IgD-negative memory B cell (primary cell): ENCODE measurements at regions not wholly inside any gene's neighbourhood (a gene's known extent, or its start where the extent isn't known, plus 50 kb on each side); places are given as distances from the start of the nearest gene placed in this dataset.

Experiments used
- H3K27ac Mint-ChIP-seq, 3 donors: one replicate each; pipeline ENCODE4 v1.8.0; 2020 to 2022; ENCODE audit warnings: mild to moderate bottlenecking in 3 of 3, mixed read lengths in 3 of 3, moderate library complexity in 1 of 3
- H3K27me3 Mint-ChIP-seq: one replicate; pipeline ENCODE4 v1.8.0; 2021; ENCODE audit warnings: mixed read lengths
- H3K36me3 Mint-ChIP-seq: one replicate; pipeline ENCODE4 v1.8.0; 2020; ENCODE audit warnings: mild to moderate bottlenecking, mixed read lengths
- H3K4me1 Mint-ChIP-seq, 3 donors: one replicate each; pipeline ENCODE4 v1.8.0; 2020 to 2022; ENCODE audit warnings: mixed read lengths in 3 of 3, mild to moderate bottlenecking in 1 of 3
- H3K4me3 Mint-ChIP-seq, 4 donors: one replicate each; pipeline ENCODE4 v1.8.0; 2020 to 2022; ENCODE audit warnings: mild to moderate bottlenecking in 4 of 4, mixed read lengths in 4 of 4, moderate library complexity in 3 of 4
- H3K9me3 Mint-ChIP-seq, 3 donors: one replicate each; pipeline ENCODE4 v1.8.0; 2020 to 2021; ENCODE audit warnings: mixed read lengths in 3 of 3, mild to moderate bottlenecking in 1 of 3

GRCh38 chr12:30428098-30428497, 267.6 kb downstream of the IPO8 start:
- no peaks in the 10 kb centered on the region for H3K27me3 Mint-ChIP-seq
- no peak overlapping the region for H3K27ac Mint-ChIP-seq
- H3K4me3 Mint-ChIP-seq: no peak overlapping the region
- H3K4me1 Mint-ChIP-seq: no peaks in the 10 kb centered on the region
- H3K9me3 Mint-ChIP-seq: peaks cover 5 to 11% (median 5%) of the 10 kb centered on the region in 3 donors
- no peaks in the 10 kb centered on the region for H3K36me3 Mint-ChIP-seq

GRCh38 chr12:30427555-30427954, 268.1 kb downstream of the IPO8 start:
- no peaks in the 10 kb centered on the region for H3K36me3 Mint-ChIP-seq
- peaks cover 5 to 17% (median 7%) of the 10 kb centered on the region in 3 donors for H3K9me3 Mint-ChIP-seq
- no peaks in the 10 kb centered on the region for H3K4me1 Mint-ChIP-seq
- no peak overlapping the region for H3K4me3 Mint-ChIP-seq
- H3K27ac Mint-ChIP-seq: no peak overlapping the region
- no peaks in the 10 kb centered on the region for H3K27me3 Mint-ChIP-seq

DNA sequence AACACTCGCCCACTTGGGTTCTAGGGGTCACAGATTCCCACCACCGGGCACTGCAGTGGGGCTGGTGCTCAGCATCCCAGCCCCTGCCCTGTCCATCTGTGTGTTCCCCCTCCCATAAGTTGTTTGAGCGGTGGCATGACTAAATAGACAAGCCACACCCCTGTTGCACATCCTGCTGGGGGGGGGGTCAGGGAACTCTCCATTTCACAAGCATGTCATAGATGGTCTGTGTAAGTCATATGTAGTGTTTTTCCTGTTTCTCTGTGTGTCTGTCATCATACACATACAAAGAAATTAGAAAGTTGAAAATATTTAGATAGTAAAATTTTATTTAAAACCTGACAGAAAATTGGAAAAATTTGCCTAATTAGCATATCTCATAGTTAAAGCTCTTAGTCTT, 270.2 kb downstream of the IPO8 start:
- no peak overlapping the region for H3K27ac Mint-ChIP-seq
- H3K36me3 Mint-ChIP-seq: no peaks in the 10 kb centered on the region

DNA sequence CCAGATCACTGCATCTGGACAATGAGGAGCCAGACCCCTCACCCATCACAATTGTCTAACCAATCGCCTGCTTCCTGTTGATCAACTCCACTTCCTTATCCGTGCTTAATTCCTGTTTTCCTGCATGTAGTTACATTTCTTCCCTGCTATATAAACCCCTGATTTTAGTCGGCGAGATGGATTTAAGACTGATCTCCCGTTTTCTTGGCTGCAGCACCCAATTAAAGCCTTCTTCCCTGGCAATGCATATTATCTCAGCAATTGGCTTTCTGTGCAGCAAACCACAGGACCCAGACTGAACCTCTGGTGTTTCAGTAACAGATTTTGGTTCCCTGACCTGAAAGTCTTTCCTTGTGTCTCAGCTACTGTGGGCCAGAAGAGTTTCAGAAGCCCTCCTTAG, 272.3 kb downstream of the IPO8 start:
- peaks cover 4 to 17% (median 5%) of the 10 kb centered on the region in 3 donors for H3K9me3 Mint-ChIP-seq
- no peaks in the 10 kb centered on the region for H3K27me3 Mint-ChIP-seq
- no peaks in the 10 kb centered on the region for H3K4me1 Mint-ChIP-seq
- no peak overlapping the region for H3K4me3 Mint-ChIP-seq
- H3K27ac Mint-ChIP-seq: no peak overlapping the region
- no peaks in the 10 kb centered on the region for H3K36me3 Mint-ChIP-seq

More for the DNA sequence above, 270.2 kb downstream of the IPO8 start:
- Mint-ChIP-seq H3K27me3 (no peaks in the 10 kb centered on the region), H3K4me3 (no peak overlapping the region), H3K4me1 (no peaks in the 10 kb centered on the region), H3K9me3 (peaks cover 4 to 17% (median 5%) of the 10 kb centered on the region in 3 donors)

GRCh38 chr12:30422844-30423243, 272.8 kb downstream of the IPO8 start:
- Mint-ChIP-seq H3K27me3 (no peaks in the 10 kb centered on the region), H3K36me3 (no peaks in the 10 kb centered on the region), H3K27ac (peak overlapping the region in 1 of 3 donors; percentile 65), H3K9me3 (peaks cover 4 to 17% (median 6%) of the 10 kb centered on the region in 3 donors), H3K4me3 (no peak overlapping the region), H3K4me1 (no peaks in the 10 kb centered on the region)

DNA sequence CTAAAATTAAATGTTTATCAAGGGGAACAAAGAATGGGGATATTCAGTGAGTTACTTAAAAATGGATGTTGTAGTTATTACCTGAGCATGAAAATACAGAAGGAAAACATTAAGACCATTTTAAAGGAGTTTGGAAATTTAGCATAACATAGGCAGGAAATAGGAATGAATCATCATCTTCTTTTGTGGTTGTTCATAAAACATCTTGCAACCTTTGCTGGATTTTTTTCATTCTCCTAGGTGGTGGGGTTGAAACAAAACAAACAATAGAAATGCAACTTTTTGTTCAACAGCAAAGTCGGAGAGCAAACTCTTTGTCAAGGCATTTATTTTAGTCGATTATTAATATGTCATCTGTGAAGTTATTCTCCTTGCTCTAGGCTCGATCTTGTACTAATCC, 275.1 kb downstream of the IPO8 start:
- Mint-ChIP-seq H3K4me3 (no peak overlapping the region), H3K27ac (no peak overlapping the region), H3K9me3 (peaks cover 4 to 17% (median 6%) of the 10 kb centered on the region in 3 donors), H3K27me3 (no peaks in the 10 kb centered on the region), H3K36me3 (no peaks in the 10 kb centered on the region), H3K4me1 (no peaks in the 10 kb centered on the region)

DNA sequence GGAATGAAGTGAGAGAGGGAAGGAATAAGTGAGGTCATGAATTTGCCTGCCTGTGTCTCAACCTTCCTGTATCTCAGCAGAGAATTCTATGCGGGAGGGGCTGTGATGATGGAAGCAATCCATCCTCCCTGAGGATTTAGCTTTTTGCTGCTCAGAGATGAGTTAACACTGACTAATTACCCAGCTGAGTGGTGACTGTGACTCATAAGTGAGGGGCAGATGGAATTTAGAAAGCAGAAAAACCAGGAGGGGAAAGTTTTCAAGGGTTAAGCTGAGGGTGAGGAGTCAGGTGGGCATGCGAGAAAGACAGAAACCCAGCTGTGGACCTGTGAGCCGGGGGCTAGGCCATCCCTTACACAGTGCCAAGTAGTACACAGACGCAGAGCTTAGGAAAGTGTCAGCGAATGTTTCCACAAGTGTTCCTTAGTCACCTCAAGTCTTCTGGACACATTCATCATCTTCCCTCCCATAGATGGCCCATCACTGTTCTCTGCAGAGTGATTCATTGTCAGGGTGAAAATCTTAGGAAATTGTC, 277.9 kb downstream of the IPO8 start:
- peaks cover under 1 to 2% (median 1%) of the 10 kb centered on the region in 3 donors for H3K9me3 Mint-ChIP-seq
- no peaks in the 10 kb centered on the region for H3K4me1 Mint-ChIP-seq
- no peaks in the 10 kb centered on the region for H3K36me3 Mint-ChIP-seq
- H3K4me3 Mint-ChIP-seq: no peak overlapping the region
- no peak overlapping the region for H3K27ac Mint-ChIP-seq
- no peaks in the 10 kb centered on the region for H3K27me3 Mint-ChIP-seq

DNA sequence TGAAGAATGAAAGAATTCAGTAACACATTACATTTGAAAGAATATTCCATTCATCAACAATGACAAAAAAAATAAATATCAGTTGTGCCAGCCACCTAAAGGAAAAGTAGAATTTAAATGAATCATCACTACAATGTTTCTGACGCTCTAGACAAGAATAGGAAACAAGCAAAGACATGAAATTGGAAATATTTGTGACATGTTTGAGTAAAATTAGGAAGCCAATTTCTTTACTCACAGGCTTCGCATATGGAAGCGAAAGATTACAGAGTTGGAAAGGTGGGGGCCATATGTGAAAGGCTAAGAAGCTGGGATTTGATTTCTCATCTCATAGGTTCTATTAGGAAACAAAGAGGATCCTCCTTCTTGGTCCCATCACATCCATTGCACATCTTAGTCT, 279.0 kb downstream of the IPO8 start:
- Mint-ChIP-seq H3K4me1 (no peaks in the 10 kb centered on the region), H3K27ac (no peak overlapping the region), H3K9me3 (peaks cover 0 to 1% (median 0%) of the 10 kb centered on the region in 3 donors), H3K4me3 (no peak overlapping the region), H3K27me3 (no peaks in the 10 kb centered on the region), H3K36me3 (no peaks in the 10 kb centered on the region)

GRCh38 chr12:30415777-30416176, 279.9 kb downstream of the IPO8 start:
- no peak overlapping the region for H3K27ac Mint-ChIP-seq
- H3K27me3 Mint-ChIP-seq: no peaks in the 10 kb centered on the region
- no peaks in the 10 kb centered on the region for H3K4me1 Mint-ChIP-seq
- H3K4me3 Mint-ChIP-seq: no peak overlapping the region
- H3K36me3 Mint-ChIP-seq: no peaks in the 10 kb centered on the region
- peaks cover 0 to 1% (median 0%) of the 10 kb centered on the region in 3 donors for H3K9me3 Mint-ChIP-seq

DNA sequence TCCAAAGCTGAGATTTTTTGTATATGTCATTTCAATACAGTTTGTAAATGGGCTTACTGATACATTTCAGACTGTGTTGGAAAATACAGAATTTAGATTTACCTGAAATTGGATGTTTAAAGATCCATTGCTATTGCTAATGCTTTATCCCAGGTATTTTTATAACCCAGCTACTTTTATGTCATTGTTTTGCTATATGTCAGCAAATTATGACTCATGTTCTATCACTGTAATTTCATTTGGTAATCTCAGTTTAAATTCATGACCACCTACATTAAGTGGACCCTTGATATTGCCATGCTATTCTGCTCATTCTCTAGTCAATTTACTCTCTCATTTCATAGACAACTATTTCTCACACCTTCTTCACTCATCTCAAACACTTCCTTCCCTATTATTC, 281.2 kb downstream of the IPO8 start:
- Mint-ChIP-seq H3K9me3 (peaks cover 0 to 3% (median 2%) of the 10 kb centered on the region in 3 donors), H3K4me3 (no peak overlapping the region), H3K27ac (no peak overlapping the region), H3K4me1 (no peaks in the 10 kb centered on the region), H3K27me3 (no peaks in the 10 kb centered on the region), H3K36me3 (no peaks in the 10 kb centered on the region)

DNA sequence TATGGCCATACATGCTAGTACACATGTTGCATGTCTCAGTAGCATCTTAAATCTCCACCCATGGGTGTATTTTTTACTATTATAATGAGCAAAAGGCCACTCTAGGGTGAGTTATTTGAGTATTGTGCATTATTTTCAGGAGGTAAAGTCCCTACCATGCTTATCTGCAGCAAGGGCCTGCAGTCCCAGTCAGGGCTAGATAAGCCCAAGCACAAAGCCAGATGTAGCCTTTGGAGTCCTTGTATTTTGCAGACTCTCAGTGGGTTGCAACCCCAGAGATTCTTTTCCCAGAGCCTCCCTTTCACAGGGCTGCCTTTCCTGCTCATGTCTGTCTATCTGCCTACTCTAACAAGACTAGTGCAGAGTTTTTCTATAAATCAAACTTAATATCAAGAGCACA, 295.3 kb downstream of the IPO8 start:
- H3K27me3 Mint-ChIP-seq: no peaks in the 10 kb centered on the region
- H3K36me3 Mint-ChIP-seq: no peaks in the 10 kb centered on the region

DNA sequence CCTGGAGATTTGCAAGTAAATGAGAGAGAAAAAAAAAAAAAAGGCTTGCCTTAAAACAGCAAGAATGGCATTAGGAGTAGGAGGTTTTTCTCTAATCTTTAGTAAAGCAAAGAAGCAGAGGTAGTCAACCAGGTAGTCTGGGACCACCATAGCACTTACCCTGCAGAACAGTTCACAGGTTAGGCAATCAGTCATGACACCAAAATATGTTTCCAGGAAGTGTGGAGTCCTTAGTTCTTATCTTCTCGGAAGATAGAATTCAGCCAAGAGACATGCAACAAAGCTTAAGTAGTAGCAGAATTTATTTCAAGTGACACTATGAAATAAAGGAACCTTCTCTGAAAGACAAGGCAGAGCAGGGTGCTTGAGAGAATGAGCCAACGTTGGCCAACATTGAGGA, 295.8 kb downstream of the IPO8 start:
- Mint-ChIP-seq H3K9me3 (peaks cover 0 to 13% (median 3%) of the 10 kb centered on the region in 3 donors), H3K4me1 (no peaks in the 10 kb centered on the region), H3K36me3 (no peaks in the 10 kb centered on the region), H3K27ac (no peak overlapping the region), H3K27me3 (no peaks in the 10 kb centered on the region), H3K4me3 (no peak overlapping the region)

More for the DNA sequence above, 295.3 kb downstream of the IPO8 start:
- peaks cover 0 to 13% (median 3%) of the 10 kb centered on the region in 3 donors for H3K9me3 Mint-ChIP-seq
- H3K4me1 Mint-ChIP-seq: no peaks in the 10 kb centered on the region
- H3K27ac Mint-ChIP-seq: no peak overlapping the region
- H3K4me3 Mint-ChIP-seq: no peak overlapping the region

DNA sequence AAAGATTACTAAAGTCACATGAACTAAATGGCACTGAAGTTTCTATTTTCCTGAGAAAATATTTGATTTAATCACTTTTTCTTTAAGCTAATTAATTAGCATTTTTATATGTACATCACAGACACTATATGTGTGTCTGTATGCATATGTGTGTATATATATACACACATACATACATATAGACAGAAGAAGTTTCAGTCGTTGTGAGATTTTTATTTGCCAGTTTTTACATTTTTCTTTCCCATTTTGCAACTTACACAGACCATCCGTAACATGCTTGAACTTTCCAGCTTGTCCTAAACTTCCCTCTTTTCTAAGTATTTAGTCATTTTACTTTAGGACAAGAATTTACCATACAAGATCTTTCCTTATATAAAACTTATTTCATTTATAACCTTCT, 299.1 kb downstream of the IPO8 start:
- H3K4me1 Mint-ChIP-seq: no peaks in the 10 kb centered on the region
- peaks cover 0 to 3% (median under 1%) of the 10 kb centered on the region in 3 donors for H3K9me3 Mint-ChIP-seq
- H3K4me3 Mint-ChIP-seq: no peak overlapping the region
- H3K36me3 Mint-ChIP-seq: no peaks in the 10 kb centered on the region
- H3K27me3 Mint-ChIP-seq: no peaks in the 10 kb centered on the region
- H3K27ac Mint-ChIP-seq: no peak overlapping the region

DNA sequence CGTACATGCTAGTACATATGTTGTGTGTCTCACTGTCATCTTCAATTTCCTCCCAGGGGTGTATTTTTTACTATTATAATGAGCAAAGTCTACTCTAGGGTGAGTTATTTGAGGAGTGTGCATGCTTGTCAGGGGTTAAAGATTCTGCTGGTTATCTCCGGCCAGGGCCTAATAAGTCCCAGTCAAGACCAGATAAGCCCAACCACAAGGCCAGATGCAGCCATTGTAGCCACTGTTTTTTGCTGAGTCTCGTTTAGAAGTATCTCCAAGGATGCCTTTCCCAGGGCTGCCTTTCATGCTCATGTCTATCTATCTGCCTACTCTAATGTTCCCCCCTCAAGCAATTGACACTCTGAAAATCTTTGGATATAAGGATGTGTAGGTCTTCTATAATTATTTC, 300.5 kb downstream of the IPO8 start:
- no peaks in the 10 kb centered on the region for H3K27me3 Mint-ChIP-seq
- no peak overlapping the region for H3K4me3 Mint-ChIP-seq
- no peak overlapping the region for H3K27ac Mint-ChIP-seq
- H3K4me1 Mint-ChIP-seq: no peaks in the 10 kb centered on the region
- peaks cover 3 to 6% (median 4%) of the 10 kb centered on the region in 3 donors for H3K9me3 Mint-ChIP-seq
- peaks cover 2% of the 10 kb centered on the region for H3K36me3 Mint-ChIP-seq

GRCh38 chr12:30391766-30392366, 303.8 kb downstream of the IPO8 start:
- Mint-ChIP-seq H3K27ac (no peak overlapping the region), H3K4me3 (no peak overlapping the region), H3K36me3 (peaks cover 2% of the 10 kb centered on the region), H3K4me1 (no peaks in the 10 kb centered on the region), H3K27me3 (no peaks in the 10 kb centered on the region), H3K9me3 (peaks cover 6 to 10% (median 8%) of the 10 kb centered on the region in 3 donors)

GRCh38 chr12:30385706-30386105, 310.0 kb downstream of the IPO8 start:
- Mint-ChIP-seq H3K27me3 (no peaks in the 10 kb centered on the region), H3K4me1 (no peaks in the 10 kb centered on the region), H3K27ac (no peak overlapping the region), H3K4me3 (no peak overlapping the region), H3K36me3 (no peaks in the 10 kb centered on the region), H3K9me3 (peaks cover 3 to 5% (median 4%) of the 10 kb centered on the region in 3 donors)
